ENCODE measurements at regions not wholly inside any gene's neighbourhood (a gene's known extent, or its start where the extent isn't known, plus 50 kb on each side); places are given as distances from the start of the nearest gene placed in this dataset.

DNA sequence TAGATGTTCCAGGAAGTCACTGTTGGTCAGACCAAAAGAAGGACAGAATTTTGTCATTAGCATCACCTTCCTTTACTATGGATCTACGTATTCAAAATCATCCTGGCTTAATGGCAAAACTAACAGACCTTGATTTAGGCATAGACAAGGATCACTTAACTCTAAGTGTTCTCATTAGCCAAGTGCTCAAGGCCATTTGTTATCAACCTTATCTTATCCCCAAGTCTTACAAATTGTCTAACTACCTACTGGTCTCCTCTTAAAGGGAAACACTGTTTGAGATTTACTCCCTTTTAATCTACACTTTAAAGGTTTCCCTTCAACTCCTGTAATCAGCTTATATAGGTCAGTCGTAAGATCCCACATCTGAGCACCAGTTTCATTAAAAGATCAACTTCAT is 1197.5 kb upstream of the C9orf72 start:
- dilution Hi-C loops (cut with MboI; ENCODE audit: extremely low pct_ligation_motif_present, low sequenced_read_pairs), result no loop called here
- no peaks in the 10 kb centered on the region for H3K9me1 ChIP-seq (replicated peaks; ENCODE audit: control insufficient read depth, extremely low read depth, insufficient read depth, low read length)
- H2AFZ ChIP-seq (ENCODE audit: low read depth, low read length), result no peak overlapping the region
- TF ChIP-seq MYC (IDR thresholded peaks at IDR 0.05; ENCODE audit: low read depth, low read length) (no peak), GATA2 (IDR thresholded peaks at IDR 0.05; ENCODE audit: insufficient read depth, insufficient read length, low read depth, low read length) (no peak), JUN (IDR thresholded peaks at IDR 0.05; ENCODE audit: borderline replicate concordance, insufficient read depth, insufficient read length, low read depth) (no peak)
- TF ChIP-seq, protein P1, sequence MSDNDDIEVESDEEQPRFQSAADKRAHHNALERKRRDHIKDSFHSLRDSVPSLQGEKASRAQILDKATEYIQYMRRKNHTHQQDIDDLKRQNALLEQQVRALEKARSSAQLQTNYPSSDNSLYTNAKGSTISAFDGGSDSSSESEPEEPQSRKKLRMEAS (IDR thresholded peaks at IDR 0.05; ENCODE audit: insufficient read depth, insufficient read length), result no peak
- TF ChIP-seq, protein P2, sequence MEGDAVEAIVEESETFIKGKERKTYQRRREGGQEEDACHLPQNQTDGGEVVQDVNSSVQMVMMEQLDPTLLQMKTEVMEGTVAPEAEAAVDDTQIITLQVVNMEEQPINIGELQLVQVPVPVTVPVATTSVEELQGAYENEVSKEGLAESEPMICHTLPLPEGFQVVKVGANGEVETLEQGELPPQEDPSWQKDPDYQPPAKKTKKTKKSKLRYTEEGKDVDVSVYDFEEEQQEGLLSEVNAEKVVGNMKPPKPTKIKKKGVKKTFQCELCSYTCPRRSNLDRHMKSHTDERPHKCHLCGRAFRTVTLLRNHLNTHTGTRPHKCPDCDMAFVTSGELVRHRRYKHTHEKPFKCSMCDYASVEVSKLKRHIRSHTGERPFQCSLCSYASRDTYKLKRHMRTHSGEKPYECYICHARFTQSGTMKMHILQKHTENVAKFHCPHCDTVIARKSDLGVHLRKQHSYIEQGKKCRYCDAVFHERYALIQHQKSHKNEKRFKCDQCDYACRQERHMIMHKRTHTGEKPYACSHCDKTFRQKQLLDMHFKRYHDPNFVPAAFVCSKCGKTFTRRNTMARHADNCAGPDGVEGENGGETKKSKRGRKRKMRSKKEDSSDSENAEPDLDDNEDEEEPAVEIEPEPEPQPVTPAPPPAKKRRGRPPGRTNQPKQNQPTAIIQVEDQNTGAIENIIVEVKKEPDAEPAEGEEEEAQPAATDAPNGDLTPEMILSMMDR (IDR thresholded peaks at IDR 0.05; ENCODE audit: extremely low read depth in 1 of 2, insufficient read depth in 1 of 2, low read depth in 1 of 2, low read length in 2 of 2), result no peak
- intact Hi-C loops (cut with micrococcal nuclease), result loop anchor here (10.0 kb wide), 1 partner anchor 1046 kb away; no protein-coding TSS in a partner anchor
- ChIA-PET POLR2A (no interaction called here), CTCF (no interaction called here)
- DNase-seq (ENCODE audit: low read depth, low spot score) (no peak), FAIRE-seq (no peak)
- H4K20me1 ChIP-seq (replicated peaks; ENCODE audit: control insufficient read depth, extremely low read depth, insufficient read depth, low read length), result no peaks in the 10 kb centered on the region
- H3K27me3 ChIP-seq (ENCODE audit: control insufficient read depth in 2 of 2, insufficient read depth in 2 of 2, low read length in 2 of 2), result no peaks in the 10 kb centered on the region
- BruUV-seq (replicated peaks), result no TSS peak
- no peak overlapping the region for H3K4me2 ChIP-seq (ENCODE audit: insufficient read depth, low read length)
- H3K4me3 ChIP-seq (replicated peaks in 1 of 3; ENCODE audit: insufficient read depth in 1 of 3, low read depth in 1 of 3, low read length in 3 of 3), result no peak overlapping the region
- H3K9me3 ChIP-seq (replicated peaks; ENCODE audit: control insufficient read depth, insufficient read depth, low read length), result no peaks in the 10 kb centered on the region
- H3K27ac ChIP-seq (ENCODE audit: insufficient read depth, low read depth, low read length), result no peak overlapping the region
- H3K9ac ChIP-seq (replicated peaks; ENCODE audit: extremely low read depth, insufficient read depth, low read length), result no peak overlapping the region
- no peaks in the 10 kb centered on the region for H3K4me1 ChIP-seq (ENCODE audit: control insufficient read depth, extremely low read depth, insufficient read depth, low read length)
- no peaks in the 10 kb centered on the region for H3K79me2 ChIP-seq (ENCODE audit: control insufficient read depth, insufficient read depth, low read length)
- H3K36me3 ChIP-seq (ENCODE audit: control insufficient read depth in 2 of 2, extremely low read depth in 1 of 2, insufficient read depth in 2 of 2, low read length in 2 of 2), result no peaks in the 10 kb centered on the region
